ENCODE measurements at regions not wholly inside any gene's neighbourhood (a gene's known extent, or its start where the extent isn't known, plus 50 kb on each side); places are given as distances from the start of the nearest gene placed in this dataset.
A peak's percentile ranks its signal among the peaks of the same experiment; 100 is the strongest.

- no peaks in the 10 kb centered on the region for H3K36me3 Mint-ChIP-seq (ENCODE audit: insufficient read depth)
- TF ChIP-seq, protein P1, sequence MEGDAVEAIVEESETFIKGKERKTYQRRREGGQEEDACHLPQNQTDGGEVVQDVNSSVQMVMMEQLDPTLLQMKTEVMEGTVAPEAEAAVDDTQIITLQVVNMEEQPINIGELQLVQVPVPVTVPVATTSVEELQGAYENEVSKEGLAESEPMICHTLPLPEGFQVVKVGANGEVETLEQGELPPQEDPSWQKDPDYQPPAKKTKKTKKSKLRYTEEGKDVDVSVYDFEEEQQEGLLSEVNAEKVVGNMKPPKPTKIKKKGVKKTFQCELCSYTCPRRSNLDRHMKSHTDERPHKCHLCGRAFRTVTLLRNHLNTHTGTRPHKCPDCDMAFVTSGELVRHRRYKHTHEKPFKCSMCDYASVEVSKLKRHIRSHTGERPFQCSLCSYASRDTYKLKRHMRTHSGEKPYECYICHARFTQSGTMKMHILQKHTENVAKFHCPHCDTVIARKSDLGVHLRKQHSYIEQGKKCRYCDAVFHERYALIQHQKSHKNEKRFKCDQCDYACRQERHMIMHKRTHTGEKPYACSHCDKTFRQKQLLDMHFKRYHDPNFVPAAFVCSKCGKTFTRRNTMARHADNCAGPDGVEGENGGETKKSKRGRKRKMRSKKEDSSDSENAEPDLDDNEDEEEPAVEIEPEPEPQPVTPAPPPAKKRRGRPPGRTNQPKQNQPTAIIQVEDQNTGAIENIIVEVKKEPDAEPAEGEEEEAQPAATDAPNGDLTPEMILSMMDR (IDR thresholded peaks at IDR 0.05; ENCODE audit: unreplicated experiment), result no peak
- peaks cover 22% of the 10 kb centered on the region for H3K27me3 Mint-ChIP-seq
- H3K4me1 Mint-ChIP-seq (ENCODE audit: low read depth), result no peaks in the 10 kb centered on the region
- no peaks in the 10 kb centered on the region for H3K9me3 Mint-ChIP-seq (ENCODE audit: low read depth)
- H3K27ac Mint-ChIP-seq, result no peak overlapping the region
- no peak overlapping the region for H3K4me3 Mint-ChIP-seq (ENCODE audit: low read depth)
- DNase-seq (ENCODE audit: low spot score, unreplicated experiment), result no peak
Observed at GRCh38 chr18:70452501-70452900, 163.7 kb downstream of the SOCS6 start.

DNA sequence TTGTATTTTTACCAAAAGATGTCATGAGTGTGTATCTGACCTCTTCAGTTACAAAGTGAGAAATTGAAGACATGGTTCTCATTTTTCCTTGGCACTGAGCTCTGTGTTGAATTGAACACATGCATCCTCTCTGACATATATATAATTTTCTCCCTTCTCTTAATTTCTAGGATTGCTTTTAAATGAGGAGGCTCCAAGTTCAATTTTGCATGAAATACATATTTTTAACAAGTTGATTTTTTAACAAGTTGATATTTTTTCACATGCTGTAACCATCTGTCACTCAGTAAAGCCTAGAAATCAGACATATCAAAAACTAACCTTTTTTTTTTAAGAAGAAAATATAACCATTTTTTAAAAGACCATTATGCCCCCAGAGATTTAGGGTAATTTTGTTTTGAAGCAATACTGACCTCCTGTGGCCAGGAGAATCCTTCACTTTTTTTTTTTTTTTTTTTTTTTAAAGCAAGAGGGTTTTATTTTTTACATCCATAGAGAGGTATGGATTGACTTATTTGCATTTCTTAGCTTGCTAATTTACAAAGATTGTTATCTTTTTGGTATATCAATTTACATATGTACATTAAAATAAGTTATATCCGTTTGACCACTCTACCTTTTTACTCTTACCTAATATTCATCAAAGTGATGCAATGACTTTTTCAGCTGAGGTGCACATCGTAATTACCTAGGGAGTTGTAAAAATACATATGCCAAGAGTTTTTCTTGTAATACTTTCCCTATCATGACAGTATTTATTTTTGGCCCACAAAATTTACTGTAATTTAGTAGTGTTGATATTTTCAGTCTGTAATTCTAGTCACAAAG lies 161.8 kb downstream of the SOCS6 start:
- H3K36me3 Mint-ChIP-seq (ENCODE audit: insufficient read depth), result no peaks in the 10 kb centered on the region
- no peak for DNase-seq (ENCODE audit: low spot score, unreplicated experiment)
- no peak overlapping the region for H3K4me3 Mint-ChIP-seq (ENCODE audit: low read depth)
- H3K27ac Mint-ChIP-seq, result no peak overlapping the region
- H3K27me3 Mint-ChIP-seq, result peaks cover 22% of the 10 kb centered on the region
- no peaks in the 10 kb centered on the region for H3K9me3 Mint-ChIP-seq (ENCODE audit: low read depth)
- H3K4me1 Mint-ChIP-seq (ENCODE audit: low read depth), result no peaks in the 10 kb centered on the region
- TF ChIP-seq, protein P1 (IDR thresholded peaks at IDR 0.05; ENCODE audit: unreplicated experiment), result peak; percentile 66

DNA sequence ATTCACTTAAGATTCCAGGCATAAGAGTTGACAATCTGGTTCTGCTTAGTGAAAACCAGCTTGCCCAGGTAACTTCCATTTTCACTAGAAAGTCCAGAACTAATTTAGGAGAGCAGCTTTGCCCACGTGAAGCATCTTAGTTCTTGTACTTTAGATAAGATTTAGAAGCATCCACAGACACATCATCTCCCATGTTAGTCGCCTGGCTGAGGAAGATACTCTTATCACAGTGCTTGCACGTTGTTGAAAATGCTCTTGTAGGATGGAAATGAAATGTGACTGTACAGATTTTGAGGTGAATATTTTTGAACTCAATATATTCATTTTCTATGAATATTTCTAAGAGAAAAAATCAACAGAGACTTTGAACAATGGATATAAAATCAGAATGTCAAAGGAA lies 159.7 kb downstream of the SOCS6 start:
- H3K27ac Mint-ChIP-seq, result no peak overlapping the region
- H3K9me3 Mint-ChIP-seq (ENCODE audit: low read depth), result peaks cover 7% of the 10 kb centered on the region
- H3K4me1 Mint-ChIP-seq (ENCODE audit: low read depth), result no peaks in the 10 kb centered on the region
- TF ChIP-seq, protein P1 (IDR thresholded peaks at IDR 0.05; ENCODE audit: unreplicated experiment), result no peak
- no peak overlapping the region for H3K4me3 Mint-ChIP-seq (ENCODE audit: low read depth)
- H3K27me3 Mint-ChIP-seq, result peaks cover 22% of the 10 kb centered on the region
- no peak for DNase-seq (ENCODE audit: low spot score, unreplicated experiment)
- no peaks in the 10 kb centered on the region for H3K36me3 Mint-ChIP-seq (ENCODE audit: insufficient read depth)

- H3K27ac Mint-ChIP-seq, result no peak overlapping the region
- peaks cover 20% of the 10 kb centered on the region for H3K9me3 Mint-ChIP-seq (ENCODE audit: low read depth)
- H3K36me3 Mint-ChIP-seq (ENCODE audit: insufficient read depth), result peaks cover 2% of the 10 kb centered on the region
- TF ChIP-seq, protein P1 (IDR thresholded peaks at IDR 0.05; ENCODE audit: unreplicated experiment), result no peak
- no peak for DNase-seq (ENCODE audit: low spot score, unreplicated experiment)
- no peak overlapping the region for H3K4me3 Mint-ChIP-seq (ENCODE audit: low read depth)
- no peaks in the 10 kb centered on the region for H3K27me3 Mint-ChIP-seq
- H3K4me1 Mint-ChIP-seq (ENCODE audit: low read depth), result no peaks in the 10 kb centered on the region
Observed at GRCh38 chr18:70446063-70446462, 157.2 kb downstream of the SOCS6 start.

DNA sequence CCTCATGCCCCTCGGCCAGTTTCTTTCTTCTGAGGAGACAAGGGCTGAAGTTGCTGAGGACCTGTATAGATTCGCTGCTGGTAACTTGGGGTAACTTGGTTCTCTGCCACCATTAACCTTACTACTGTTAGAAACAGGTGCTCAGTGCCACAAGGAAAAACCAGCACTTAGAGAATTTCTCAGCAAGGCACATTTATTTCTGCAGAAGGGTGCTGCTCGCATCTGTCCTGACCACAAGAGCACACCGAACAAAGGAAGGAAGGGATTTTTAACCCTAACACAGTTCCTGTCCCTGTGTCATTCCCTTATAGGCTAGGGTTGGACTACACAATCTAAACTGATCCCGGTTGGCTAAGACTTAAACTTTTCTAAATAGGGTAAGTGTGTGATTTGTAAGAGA lies 154.1 kb downstream of the SOCS6 start:
- TF ChIP-seq, protein P1 (IDR thresholded peaks at IDR 0.05; ENCODE audit: unreplicated experiment), result no peak
- H3K4me3 Mint-ChIP-seq (ENCODE audit: low read depth), result no peak overlapping the region
- H3K27me3 Mint-ChIP-seq, result no peaks in the 10 kb centered on the region
- peaks cover 2% of the 10 kb centered on the region for H3K36me3 Mint-ChIP-seq (ENCODE audit: insufficient read depth)
- DNase-seq (ENCODE audit: low spot score, unreplicated experiment), result no peak
- H3K4me1 Mint-ChIP-seq (ENCODE audit: low read depth), result no peaks in the 10 kb centered on the region
- H3K27ac Mint-ChIP-seq, result no peak overlapping the region
- H3K9me3 Mint-ChIP-seq (ENCODE audit: low read depth), result peaks cover 20% of the 10 kb centered on the region
